GM18502 (cell line): ENCODE measurements at regions not wholly inside any gene's neighbourhood (a gene's known extent, or its start where the extent isn't known, plus 50 kb on each side); places are given as distances from the start of the nearest gene placed in this dataset.
A peak's percentile ranks its signal among the peaks of the same experiment; 100 is the strongest.
"Not testable (repeated sequence)": the region's sequence is repeated elsewhere in the genome, so short reads cannot be mapped to it uniquely, and the experiment has no call there.

Experiments used
- ATAC-seq: cut with Tn5 transposase; IDR thresholded peaks from one replicate; pipeline ENCODE4 v1.9.1; 2021; ENCODE audit warnings: mild to moderate bottlenecking; ENCODE audit not compliant: unreplicated experiment, poor library complexity

DNA sequence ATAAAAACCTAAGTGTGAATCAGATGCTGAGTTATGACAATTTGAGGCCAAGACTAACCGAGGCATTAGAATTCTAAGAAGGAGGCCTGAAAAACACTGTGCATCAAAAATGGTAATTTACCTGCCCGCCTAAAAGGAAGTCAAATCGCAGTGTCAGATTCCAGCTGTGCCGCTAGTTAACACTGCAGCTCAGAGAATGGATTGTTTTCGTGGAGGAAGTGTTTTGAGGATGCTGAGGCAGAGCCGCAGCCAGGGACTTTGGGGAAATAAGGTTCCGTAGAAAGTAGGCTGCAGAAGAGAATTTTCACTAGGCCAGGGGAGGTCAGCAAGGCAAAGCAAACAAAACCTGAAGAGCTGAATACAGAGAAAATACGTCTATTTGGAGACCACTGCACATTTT lies 226.4 kb upstream of the ISL1 start:
- ATAC-seq: no peak

DNA sequence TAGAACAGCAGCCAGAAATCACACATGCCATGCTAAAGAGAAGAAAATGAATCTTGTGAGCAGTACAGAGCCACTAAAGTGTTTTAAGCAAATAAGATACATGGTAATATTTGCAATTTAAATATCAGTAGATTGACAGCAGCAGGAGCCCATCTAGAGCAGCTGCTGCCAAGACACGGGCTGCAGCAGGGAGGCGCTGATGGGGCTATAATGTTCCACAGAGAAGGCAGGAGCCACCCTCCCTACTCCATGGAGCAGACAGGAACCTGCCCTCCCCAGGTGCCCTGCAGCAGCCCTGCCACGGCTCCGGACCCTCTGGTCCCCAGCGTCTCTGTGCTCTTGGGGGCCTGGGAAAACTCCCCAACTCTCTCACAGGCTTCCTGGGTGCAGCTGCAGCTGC lies 224.1 kb upstream of the ISL1 start:
- no peak for ATAC-seq

DNA sequence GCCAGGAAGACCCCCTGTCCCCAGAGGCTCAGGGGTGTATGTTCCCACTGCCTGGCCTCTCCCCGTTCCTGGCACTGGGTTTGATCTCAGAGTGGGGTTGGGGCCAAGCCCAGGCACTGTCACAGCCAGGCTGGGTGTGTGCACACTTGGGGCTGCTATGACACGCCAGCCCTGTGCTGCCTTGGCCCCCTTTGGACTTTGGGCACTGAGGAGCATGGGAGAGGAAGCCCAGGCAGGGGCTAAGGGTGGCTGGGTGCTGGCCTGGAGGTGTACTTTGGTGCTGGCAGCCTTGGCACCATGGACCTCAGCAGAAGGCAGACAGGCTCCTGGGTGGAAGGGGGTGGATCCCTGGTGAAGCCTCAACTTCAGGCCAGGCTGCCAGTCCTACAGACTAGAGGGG lies 223.6 kb upstream of the ISL1 start:
- no peak for ATAC-seq

DNA sequence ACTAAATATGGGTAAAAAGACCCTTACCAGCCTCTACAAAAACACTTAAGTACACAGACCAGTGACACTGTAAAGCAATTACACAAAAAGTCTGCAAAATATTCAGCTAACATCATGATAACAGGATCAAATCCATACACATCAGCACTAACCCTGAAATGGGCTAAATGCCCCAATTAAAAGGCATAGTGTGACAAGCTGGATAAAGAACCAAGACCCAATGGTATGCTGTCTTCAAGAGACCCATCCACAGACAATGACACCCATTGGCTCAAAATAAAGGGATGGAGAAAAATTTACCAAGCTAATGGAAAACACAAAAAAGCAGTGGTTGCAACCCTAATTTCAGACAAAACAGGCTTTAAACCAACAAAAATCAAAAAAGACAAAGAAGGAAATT lies 221.0 kb upstream of the ISL1 start:
- no peak for ATAC-seq

DNA sequence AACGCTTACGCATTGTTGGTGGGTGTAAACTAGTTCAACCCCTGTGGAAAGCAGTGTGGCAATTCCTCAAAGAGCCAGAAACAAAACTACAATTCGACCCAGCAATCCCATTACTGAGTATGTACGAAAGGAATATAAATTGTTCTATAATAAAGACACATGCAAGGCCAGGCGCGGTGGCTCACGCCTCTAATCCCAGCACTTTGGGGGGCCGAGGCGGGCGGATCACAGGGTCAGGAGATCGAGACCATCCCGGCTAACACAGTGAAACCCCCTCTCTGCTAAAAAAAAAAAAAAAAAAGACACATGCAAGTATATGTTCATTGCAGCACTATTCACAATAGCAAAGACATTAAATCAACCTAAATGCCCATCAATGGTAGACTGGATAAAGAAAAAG lies 217.6 kb upstream of the ISL1 start:
- not testable (repeated sequence) for ATAC-seq

DNA sequence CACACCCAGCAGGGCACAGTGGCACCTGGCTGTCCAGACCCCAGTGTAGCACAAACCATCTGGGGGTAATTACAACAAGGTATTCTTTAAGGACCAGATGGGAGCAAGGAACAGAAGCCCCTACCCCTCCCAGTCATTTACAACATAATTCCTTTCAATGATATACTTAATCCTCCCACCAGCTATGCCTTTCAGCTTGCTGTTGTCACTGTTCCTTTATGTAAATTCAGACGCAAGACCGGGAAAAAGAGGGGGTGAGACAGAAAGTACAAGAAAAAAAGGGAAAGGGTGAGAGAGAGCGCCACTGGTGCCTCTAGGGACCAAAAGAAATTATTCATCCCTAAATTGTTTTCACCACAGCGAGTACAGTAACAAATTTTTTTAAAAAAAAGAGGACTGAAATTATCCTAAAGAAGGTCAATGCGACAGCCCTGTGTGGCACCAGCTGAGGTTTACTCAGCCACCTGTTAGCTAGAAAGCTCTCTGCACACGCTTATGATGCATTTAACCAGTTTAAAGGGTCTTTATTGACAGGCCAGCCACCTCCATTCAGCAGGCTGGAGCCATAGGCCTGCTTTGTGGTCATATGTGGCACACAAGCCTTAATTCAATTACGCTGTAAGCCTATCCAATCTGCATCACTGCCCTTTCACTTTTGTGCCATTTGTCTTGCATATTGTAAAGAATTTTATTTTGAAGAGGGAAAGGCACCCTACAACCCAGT lies 210.2 kb upstream of the ISL1 start:
- no peak for ATAC-seq

DNA sequence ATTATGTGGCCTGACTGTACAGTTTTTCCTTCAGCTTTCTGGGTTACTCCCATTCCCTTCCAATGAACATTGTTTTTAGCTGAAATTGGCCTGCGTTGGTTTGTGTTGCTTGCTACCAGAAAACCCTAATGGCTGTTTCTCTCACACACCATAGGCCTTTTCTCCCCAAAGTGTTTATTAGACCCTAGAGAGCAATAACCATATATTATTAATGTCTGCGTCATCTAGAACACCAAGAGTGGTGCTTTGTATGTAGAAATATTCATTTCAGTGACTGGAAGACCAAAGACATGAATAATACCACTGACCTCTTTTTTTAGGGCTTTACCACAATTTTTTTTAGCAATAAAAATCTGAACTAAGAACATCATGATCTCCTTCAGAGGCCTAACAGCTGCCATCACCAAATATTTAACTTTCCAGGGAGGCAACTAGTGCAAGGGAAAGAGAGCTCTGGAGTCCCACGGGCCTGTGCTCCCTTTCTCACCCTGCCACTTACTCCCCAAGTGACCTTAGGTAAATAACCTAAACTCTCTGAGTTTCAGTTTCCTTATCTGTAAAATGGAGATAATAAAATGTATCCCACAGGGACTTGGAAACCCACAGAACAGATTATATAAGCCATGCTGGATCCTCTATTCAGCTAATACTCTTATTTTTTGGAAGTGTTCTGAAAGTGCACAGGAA lies 201.9 kb upstream of the ISL1 start:
- ATAC-seq: no peak

DNA sequence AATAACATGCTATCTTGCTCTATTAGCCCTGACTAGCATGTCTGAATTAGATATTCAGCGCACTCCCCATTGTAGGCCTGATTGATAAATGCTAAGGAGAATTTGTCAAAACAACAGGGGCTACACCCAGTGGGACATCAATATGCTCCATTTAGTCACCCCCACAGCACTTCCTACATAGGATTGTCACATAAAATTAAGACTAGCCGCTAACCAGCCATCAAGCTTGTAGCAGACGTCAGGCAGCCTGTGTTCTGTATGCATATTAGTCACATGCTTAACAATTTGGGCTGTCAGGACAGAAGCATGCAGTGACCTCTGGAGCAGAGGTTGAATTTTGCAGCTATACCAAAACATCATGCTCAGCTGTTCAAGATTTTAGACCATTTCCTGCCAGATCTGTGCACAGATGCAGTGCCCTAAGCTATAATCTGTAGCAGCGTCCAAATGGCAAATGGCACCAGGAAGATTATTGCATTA lies 197.4 kb upstream of the ISL1 start:
- no peak for ATAC-seq

DNA sequence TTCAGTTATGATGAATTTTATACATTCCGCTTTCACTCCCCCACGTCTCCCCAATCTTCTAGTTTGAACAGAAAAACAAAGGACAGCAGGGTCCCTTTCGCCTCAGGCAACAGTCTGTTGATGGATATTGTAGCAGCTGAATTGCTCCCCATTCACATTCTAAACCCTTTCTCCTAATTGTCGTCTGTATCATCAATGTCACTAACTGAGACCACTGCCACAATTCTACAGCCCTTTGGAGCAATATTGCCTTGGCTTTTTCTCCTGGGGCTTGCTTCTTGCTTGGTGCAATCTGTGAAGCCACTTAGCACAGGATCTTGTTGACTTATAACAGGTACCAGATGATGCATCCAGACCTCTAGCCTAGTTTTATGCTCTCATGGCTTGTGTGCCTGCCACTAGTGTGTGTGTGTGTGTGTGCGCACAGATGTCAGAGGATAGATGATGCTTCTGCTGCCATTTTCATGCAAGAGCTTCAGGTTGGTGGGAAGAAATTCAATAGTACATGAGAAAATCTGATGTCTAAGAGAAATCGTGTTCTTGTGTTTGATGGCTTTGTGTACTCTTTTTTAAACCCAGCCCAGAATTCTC lies 195.2 kb upstream of the ISL1 start:
- ATAC-seq: no peak

DNA sequence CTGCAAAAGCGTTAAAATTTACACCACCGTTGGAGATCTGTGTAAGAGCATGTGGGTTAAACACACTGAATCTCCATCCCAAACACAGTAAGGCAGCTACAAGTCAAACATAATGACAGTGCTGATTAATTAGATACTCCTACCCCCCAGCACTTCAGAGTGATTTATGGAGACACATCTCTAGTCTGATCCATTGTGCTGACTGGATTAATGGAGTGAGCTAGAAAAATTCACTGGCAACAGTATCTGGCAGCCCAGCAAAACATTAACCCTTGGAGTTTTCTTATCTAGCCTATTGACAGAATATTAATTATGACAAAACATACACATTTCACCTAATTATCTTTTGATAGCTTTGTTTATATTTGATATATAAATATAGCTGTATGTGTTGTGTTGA lies 188.6 kb upstream of the ISL1 start:
- no peak for ATAC-seq

DNA sequence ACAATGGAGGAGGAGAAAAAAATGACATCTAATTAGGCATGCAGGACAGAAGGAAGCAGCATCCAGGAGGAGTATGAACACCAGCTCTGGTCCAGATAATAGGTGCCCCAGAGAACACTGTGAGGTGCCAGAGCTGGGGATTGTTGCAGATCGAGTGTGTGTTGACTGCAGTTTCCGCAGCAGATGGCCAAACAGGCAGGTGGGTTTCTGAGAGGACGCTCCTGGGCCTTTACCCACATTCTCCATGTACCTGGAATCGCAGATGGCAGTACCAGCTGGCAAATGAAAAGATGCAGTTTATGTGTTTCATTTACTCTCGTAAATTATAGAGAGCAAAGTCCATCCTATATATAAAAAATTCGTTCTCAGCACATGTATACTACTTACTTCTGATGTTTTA lies 182.2 kb upstream of the ISL1 start:
- ATAC-seq: no peak

DNA sequence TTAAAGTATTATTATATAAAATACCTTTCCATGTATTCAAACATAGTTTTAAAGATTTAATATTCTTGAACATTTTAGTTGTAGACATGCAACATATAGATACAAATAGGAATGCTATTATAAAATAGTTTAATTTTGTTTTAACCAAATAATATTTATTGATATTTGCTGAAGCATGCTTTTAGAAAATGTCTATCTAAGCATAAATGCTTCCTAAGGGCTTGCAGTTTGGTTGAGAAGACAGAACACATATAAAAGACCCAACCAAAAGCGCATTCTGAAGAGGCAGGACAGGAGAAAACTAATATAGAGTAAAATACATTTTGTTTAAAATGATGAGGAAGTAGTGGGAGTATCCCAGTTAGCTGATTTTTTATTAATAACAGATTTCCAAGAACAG lies 181.5 kb upstream of the ISL1 start:
- ATAC-seq: no peak

DNA sequence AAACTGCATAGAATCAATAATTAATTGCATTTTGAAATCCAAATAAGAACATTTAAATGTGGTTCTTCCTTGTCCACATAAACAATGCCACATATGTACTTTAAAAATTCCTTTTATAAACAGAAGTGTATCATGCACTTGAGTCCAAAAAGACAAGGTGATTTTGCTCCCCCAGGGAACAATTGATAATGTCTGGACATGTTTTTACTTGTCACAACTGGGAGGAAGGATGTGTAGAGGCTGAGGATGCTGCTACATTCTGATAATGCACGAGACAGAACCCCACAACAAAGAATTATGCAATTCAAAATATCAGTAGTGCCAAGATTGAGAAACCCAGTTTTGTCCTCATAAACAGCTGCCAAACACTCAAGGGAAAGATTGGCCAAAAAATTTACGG lies 181.1 kb upstream of the ISL1 start:
- no peak for ATAC-seq

DNA sequence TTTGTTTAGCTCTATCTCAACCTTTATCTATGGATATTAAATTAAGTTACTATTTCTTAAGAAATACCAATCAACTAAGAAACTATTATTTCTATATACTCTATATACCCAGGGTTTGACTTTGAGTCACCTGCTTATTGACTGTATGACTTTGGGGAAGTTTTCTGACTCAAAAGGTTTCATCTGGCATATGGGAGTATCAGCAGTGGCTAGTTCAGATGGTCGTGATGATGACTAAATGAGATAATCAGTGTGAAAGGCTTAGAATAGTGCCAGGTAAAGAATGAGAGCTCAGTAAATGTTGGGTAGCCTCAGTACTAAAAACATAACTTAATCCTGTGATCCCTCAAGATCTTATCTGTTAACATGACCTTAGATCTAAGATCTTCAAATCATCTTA lies 179.7 kb upstream of the ISL1 start:
- ATAC-seq: peak; percentile 89

DNA sequence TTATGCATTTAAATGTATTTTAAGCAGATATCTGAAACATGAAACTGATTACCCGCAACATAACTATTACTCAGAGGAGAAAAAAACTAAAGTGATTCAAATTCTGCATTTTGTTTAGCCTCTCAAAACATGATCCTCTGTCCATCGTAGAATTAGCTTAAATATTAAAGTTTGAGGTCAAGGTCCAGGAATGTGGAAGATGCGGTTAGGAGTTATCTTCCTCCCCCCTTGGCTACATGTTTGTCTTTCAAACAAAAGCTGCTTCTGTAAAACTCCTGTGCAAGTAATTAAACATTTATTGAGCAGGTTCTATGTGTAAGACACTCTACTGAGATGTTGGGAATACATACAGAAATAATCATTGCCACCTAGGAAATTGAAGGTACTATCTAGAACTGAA lies 175.0 kb upstream of the ISL1 start:
- ATAC-seq: no peak

DNA sequence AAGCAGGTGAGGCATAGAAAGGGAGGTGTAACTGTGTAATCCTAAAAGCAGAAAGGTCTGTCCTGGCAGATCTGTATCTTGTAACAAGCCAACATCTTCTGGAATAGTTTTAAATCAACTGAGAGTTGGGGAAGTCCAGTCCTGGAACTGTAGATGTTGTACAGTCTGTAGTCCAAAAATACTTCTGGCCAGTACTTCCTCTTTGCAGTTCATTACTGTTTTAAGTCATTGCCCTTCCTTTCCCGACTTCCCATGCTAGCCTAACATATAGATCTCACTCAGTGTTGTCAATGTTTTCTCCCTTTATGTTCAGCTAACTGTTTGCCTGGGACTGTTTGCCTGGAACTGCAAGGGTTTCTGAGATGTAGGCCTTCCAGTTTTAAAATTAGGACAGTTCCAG lies 168.5 kb upstream of the ISL1 start:
- ATAC-seq: no peak

DNA sequence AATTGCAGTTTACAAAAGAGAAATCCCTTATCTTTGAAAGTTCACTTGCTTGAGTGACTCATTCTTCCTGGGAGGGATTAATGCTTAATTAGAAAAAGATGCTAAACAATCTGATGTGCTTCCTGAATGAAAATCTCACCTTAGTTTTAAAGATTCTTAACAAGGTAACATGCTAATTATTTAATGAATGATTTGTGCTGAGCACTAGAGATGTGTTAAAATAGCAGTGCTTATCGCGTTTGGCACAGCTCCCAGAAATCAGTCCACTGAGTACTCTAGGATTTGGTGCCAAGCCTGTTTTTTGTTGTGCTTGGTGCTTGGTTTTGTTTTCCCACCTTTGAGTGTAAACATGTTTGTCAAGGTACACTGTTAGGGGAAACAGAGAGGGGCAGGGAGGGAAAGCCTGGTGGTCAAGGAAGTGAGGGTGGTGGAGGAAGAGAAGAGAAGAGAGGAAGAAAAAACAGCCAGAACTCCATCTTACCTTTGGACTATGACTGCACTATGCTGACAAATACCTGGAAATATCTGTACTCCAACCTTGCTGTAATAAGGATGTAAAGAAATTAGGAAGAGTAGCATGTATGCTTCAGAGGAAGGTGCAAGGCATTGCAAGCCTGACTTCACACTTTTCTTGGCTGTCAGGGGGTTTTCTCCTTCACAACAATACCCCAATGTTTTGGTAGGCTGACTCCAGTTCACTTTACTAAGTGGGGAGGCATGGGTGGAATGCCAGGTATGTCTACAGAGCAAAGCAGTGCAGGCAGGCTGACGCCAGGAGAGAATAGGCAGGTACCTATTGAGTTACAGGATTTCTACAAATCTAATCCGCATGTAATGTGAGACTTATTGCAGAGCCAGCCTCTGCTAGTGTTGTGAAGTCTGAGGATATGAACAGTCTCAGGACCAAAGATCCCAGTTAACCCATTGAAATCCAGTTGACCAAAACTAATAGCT lies 157.2 kb upstream of the ISL1 start:
- ATAC-seq: no peak

DNA sequence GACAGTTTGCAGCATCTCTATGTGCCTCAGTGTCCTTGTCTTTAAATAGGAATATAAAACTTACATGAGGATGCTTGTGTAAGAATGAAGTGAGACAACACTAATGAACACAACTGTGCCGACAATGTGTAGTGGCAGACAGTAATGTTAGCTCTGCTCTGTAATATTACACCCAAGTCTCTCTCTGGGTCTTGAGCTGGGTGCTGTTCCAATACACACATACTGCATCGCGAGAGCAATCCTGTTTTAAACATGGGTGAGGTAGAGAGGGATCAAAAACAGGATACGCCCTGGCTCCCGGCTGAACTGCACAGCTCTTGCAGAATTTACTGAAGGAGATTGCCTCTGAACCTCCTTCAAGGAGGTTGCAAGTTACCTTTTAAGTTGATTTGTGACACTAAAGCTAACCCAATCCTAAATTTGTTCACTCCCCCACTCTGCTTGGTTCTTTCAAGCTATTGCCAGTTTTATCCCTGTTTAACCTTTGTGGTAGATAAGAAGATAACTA lies 155.2 kb upstream of the ISL1 start:
- no peak for ATAC-seq

DNA sequence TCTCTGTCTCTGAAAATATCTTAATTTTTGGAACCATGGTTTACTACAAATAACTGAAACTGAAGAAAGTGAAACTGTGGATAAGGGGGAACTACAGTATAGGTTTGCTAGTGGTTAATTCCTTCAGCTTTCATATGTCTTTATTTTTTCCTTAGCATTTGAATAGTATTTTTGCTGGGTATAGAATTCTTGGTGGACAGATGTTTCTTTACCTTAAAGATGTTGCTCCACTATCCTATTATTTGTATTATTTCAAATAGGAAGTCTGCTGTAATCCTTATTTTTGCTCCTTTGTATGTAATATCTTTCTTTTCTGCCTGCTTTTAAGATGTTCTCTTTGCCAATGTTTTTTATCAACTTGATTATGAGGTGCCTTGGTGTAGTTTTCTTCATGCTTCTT lies 152.9 kb upstream of the ISL1 start:
- no peak for ATAC-seq

DNA sequence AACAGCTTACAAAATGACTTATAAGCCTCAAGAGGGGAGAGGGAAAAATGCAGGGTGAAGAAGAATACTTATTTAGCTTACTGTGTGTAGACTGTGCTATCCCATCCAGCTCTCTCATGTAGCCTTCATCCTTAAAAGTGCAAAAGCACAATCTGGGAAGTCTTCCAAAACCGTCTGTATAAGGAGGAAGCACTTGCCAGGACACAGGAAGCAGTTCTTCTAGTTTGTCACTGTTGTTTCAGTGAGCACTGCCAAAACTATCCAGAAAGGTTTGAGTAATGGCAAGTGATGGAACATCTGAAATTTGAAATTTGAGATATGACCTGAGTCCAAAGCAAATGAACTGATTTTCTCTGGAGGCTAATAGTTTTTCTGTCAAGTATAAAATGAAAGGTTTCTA lies 140.8 kb upstream of the ISL1 start:
- ATAC-seq: no peak
